ENCODE measurements at regions not wholly inside any gene's neighbourhood (a gene's known extent, or its start where the extent isn't known, plus 50 kb on each side); places are given as distances from the start of the nearest gene placed in this dataset.
"Not testable (repeated sequence)": the region's sequence is repeated elsewhere in the genome, so short reads cannot be mapped to it uniquely, and the experiment has no call there.

DNA sequence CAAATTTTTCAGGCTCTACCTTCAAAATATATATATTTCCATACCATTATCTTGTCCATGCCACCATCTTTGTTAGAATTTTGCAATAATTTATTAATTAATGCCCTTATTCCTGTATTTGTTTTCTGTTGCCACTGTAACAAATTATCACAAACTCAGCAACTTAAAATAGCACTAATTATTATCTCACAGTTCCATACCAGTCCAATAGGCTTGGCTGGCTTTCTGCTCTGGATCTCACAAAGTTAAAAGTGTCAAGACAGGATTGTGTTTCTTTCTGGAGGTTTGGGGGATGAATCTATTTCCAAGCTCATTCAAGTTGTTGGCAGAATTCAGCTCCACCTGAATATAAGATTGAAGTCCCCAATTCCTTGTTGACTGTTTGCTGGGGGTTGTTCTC lies 58.6 kb upstream of the SLC38A4 start:
- no peak for DNase-seq
- intact Hi-C loops (cut with DNase I): no loop called here

DNA sequence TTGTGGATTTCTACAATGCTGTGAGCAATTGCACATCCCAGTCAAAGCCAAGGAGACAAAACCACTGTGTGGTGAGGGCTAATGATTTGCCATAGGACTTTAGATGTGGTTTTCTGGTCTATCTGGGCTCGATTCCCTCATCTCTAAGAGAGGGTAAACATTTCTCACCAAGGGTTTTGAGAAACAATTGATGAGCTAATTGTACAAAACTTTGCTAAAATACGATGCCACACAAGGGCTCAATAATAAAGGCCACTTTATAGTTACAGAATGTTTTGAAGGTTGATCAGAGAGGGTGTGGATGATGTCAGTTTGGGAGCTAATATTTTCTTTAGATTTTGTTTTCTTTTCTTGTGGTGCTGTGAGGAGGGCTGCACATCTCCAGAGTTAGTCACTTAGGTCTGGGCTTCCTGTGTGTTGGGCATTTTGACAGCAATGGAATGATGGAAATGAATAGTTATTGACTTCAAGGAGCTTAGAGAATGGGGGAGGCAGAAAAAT lies 60.8 kb upstream of the SLC38A4 start:
- no peak for DNase-seq
- intact Hi-C loops (cut with DNase I): no loop called here

DNA sequence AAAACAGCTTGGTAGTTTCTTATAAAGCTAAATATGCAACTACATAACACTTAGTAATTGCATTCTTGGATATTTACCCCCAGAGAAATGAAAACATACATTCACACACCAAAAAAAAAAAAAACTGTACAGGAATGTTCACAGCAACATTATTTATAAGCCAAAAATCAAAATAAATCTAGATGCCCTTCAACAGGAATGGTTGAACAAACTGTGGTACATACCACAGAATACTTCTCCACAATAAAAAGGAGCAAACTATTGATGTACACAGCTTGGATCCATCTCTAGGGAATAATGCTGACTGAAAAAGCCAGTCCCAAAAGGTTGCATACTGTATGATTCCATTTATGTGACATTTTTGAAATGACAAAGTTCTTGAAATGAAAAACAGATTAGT lies 62.1 kb upstream of the SLC38A4 start:
- intact Hi-C loops (cut with DNase I): no loop called here
- no peak for DNase-seq

DNA sequence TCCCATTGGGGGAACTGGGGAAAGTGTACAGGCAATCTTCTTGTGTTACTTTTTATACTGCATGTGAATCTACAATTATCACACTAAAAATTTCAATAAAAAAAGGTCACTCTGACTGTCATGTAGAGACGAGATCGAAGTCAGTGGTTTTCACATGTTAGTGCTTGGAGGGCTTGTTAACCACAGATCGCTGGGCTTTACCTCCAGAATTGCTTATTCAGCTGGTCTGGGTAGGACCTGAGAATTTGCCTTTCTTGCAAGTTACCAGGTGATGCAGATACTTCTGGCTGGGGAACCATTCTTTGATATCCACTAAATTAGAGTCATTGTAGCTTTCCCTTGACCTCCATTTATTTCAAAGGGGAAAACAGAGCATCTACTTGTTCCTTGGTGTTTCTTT lies 62.8 kb upstream of the SLC38A4 start:
- intact Hi-C loops (cut with DNase I): no loop called here
- DNase-seq: no peak

DNA sequence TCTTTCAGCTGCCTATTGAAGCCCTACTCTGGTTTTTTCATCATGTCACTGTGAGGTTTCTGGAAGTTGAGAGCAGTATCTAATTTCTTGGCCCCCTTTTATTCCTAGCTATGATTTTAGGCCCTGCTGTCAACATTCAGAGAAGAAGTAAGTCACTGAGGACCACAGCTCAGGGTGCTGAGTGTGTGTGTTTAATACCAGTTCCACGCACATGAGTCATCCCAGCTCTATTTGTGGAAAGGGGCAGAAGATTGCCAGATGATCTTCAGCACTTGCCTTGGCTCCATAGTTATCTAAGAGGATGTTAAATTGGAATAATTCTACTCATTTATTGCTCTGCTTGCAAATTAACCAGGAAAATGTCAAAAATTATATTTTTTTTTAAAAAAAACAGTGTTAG lies 65.5 kb upstream of the SLC38A4 start:
- DNase-seq: no peak
- intact Hi-C loops (cut with DNase I): no loop called here

GRCh38 chr12:46892034-46892705 lies 66.4 kb upstream of the SLC38A4 start:
- DNase-seq: no peak

GRCh38 chr12:46892887-46893286 lies 67.1 kb upstream of the SLC38A4 start:
- intact Hi-C loops (cut with DNase I): no loop called here
- DNase-seq: no peak

More at GRCh38 chr12:46892034-46892705, 66.4 kb upstream of the SLC38A4 start:
- intact Hi-C loops (cut with DNase I): no loop called here

- intact Hi-C loops (cut with DNase I): no loop called here
- DNase-seq: no peak
Observed at GRCh38 chr12:46893434-46893833, 67.6 kb upstream of the SLC38A4 start.

- no peak for DNase-seq
- intact Hi-C loops (cut with DNase I): no loop called here
Observed at GRCh38 chr12:46895726-46896125, 69.9 kb upstream of the SLC38A4 start.

- intact Hi-C loops (cut with DNase I): no loop called here
- DNase-seq: no peak
Observed at GRCh38 chr12:46896680-46897079, 70.9 kb upstream of the SLC38A4 start.

- DNase-seq: no peak
- intact Hi-C loops (cut with DNase I): no loop called here
Observed at GRCh38 chr12:46898152-46898931, 72.5 kb upstream of the SLC38A4 start.

DNA sequence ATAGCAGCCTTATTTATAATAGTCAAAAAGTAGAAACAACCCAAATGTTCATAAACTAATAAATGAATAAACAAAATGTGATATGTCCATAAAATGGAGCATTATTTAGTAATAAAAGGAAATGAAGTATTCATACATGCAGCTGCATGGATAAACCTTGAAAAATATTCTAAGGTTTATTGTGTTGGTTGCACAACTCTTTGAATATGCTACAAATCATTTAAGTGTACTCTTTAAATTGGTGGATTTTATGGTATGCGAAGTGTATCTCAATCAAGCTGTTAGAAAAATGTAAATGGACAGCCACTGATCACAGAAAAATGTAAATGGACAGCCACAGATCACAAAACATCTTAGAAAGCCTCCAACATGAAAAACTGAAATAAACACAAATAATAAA lies 73.2 kb upstream of the SLC38A4 start:
- intact Hi-C loops (cut with DNase I): no loop called here
- DNase-seq: no peak

DNA sequence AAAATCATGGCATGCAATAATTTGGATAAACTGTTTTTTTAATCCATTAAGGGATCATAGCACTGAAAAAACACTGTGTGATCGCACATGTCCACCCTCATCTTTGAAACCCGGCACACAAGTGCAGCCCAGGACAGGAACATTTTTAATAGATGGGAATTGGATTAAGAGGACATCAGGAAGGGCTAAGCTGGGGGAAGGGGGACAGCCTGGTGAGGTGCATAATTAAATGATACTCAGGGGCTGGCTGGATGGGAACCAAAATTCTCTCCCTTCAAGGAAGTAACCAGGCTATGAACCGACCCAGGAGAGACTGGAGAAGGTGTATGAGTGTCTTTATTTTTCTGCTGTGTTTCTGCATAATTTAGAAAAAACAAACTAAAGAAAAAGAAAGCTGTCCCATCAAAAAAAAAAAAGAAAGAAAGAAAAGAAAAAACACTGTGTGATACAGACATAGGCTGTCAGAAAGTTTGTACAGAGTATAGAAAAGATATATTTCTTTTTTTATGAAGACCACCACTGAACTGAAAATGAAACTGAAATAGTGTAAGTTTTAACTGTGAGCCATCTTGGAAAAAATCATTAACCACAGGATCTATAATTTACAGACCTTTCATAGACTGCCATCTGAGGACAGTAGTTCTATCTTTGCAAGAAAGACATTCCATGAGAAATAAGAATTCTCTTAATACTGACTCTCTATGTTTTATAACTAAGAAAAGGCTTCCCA lies 75.1 kb upstream of the SLC38A4 start:
- intact Hi-C loops (cut with DNase I): no loop called here
- no peak for DNase-seq

- intact Hi-C loops (cut with DNase I): no loop called here
- DNase-seq: no peak
Observed at GRCh38 chr12:46901464-46902205, 75.8 kb upstream of the SLC38A4 start.

GRCh38 chr12:46903058-46903457 lies 77.3 kb upstream of the SLC38A4 start:
- DNase-seq: no peak
- intact Hi-C loops (cut with DNase I): no loop called here

DNA sequence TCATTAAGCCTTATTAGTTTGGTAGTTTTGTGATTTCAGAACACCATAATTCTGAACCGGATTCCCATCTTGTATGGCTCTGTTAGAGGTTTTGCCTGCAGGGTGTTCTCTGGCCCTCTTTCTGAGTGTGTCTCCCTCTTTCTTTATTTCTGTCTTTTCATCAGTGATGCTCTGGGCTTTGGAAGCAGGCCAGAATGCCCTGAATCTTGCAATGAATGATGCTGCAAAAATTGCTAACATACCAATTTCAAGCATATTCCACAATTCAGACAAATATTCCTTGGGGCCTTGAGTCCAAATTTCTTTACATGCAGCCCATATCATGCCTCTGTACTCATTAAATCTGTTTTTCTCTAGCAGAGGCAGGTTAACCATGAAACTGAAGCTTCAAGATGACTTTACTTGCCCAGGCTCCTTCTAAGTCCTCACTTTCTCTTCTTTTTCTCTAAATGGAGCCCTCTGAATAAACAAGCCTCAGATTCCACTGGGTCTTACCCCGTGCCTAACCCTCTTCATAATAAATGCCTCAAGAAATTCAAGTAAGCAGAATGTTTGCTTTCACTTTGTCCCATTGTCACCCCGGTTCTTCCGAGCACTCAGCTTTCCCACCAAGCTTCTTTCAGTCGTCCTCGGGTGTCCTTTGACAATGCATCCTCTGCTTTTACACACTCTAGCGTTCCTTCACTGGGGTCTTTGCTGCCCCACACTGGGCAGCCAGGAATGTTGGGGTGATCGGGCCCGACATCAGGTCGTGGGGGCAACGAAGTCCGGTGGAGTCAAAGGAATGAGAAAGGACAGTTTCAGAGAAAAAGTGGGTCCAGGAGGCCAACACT lies 78.8 kb upstream of the SLC38A4 start:
- DNase-seq: no peak
- intact Hi-C loops (cut with DNase I): no loop called here

DNA sequence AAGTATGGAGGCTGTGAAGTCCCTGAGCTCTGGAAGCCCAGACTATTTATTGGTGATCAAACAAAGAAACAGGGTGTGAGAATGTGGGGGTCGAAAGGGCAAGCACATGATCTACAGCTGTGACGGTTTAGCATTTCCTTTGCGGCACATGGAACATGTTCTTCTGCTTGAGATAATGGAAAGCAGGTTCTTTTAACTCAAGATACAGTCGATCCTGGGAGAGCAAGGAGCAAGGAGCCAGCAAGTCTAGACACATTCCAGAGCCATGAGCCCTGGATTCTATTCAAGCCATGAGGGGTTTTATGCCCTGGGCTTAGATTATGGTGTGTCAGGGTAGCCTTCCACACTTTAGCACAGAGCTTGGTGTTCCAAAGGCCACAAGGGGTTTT lies 79.4 kb upstream of the SLC38A4 start:
- intact Hi-C loops (cut with DNase I); DNase-seq: not testable (repeated sequence)

- DNase-seq: no peak
- intact Hi-C loops (cut with DNase I): no loop called here
Observed at GRCh38 chr12:46907791-46908190, 82.0 kb upstream of the SLC38A4 start.
